Mucosa of gallbladder (tissue), 1 donor: ENCODE measurements at regions not wholly inside any gene's neighbourhood (a gene's known extent, or its start where the extent isn't known, plus 50 kb on each side); places are given as distances from the start of the nearest gene placed in this dataset.
A peak's percentile ranks its signal among the peaks of the same experiment; 100 is the strongest.

Experiments used
- DNase-seq: peaks from one replicate; pipeline ENCODE4 v3.0.0-alpha.2; 2020; ENCODE audit warnings: low spot score
- donor health status: DM: no; HTN: no; CAD: no.

- DNase-seq = no peak
These were observed 196.2 kb upstream of the HMGA2 start for GRCh38 chr12:65628061-65628460.

- no peak for DNase-seq
These were observed 193.7 kb upstream of the HMGA2 start for GRCh38 chr12:65630555-65630954.

GRCh38 chr12:65631621-65632111, 192.6 kb upstream of the HMGA2 start:
- DNase-seq = no peak

GRCh38 chr12:65632131-65632855, 192.0 kb upstream of the HMGA2 start:
- no peak for DNase-seq

GRCh38 chr12:65634061-65634460, 190.2 kb upstream of the HMGA2 start:
- DNase-seq = no peak

DNA sequence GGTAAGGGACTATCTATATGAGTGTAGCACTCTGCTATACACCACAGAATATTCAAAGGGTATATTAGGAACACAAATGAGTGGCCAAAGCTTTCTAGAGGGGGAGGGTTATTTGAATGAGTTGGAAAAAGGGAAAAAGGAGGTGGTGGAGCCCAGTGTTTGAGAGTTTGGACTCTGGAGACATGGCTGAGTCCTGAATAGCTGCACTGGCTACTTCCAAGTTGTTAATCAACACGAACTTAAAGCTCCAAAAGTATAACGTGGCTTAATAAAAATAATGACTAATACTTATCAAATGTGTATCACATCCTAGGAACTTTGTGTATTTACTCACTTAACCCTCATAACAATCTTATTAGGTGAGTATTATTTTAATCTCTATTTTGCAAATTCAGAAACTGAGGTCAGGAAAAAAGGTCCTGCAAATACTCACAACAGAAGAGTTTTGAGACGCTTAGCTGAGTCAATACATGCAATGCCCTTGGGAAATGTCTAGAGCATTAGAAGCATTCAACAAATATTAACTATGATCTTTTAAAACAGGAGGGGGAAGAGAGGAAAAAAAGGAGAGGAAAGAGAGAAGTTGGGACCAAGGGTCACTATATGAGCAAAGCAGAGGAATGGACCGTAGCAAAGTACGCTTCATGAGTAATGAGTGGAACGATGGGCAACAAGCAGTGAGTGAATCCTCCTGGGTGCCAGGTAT, 189.5 kb upstream of the HMGA2 start:
- no peak for DNase-seq

- DNase-seq = no peak
These were observed 187.8 kb upstream of the HMGA2 start for GRCh38 chr12:65636436-65636835.

GRCh38 chr12:65637150-65637549, 187.1 kb upstream of the HMGA2 start:
- DNase-seq = no peak

- no peak for DNase-seq
These were observed 186.5 kb upstream of the HMGA2 start for GRCh38 chr12:65637774-65638173.

DNA sequence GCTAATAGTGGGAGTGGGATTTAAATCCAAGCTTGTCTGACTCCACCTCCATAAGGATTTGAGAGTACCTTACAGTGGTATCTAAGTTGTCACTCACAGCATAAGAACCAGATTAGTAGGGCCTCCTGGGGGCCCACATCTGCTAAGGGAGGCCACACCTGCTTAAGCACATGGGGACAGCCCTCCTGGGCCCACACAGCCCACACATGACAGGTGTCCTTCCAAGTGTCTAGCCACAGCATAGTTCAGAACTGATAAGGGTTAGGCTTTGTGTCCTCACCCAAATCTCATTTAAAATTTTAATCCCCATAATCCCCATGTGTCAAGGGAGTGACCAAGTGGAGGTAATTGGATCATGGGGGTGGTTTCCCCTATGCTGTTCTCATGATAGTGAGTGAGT, 186.0 kb upstream of the HMGA2 start:
- DNase-seq = no peak

- no peak for DNase-seq
These were observed 183.8 kb upstream of the HMGA2 start for GRCh38 chr12:65640489-65640901.

DNA sequence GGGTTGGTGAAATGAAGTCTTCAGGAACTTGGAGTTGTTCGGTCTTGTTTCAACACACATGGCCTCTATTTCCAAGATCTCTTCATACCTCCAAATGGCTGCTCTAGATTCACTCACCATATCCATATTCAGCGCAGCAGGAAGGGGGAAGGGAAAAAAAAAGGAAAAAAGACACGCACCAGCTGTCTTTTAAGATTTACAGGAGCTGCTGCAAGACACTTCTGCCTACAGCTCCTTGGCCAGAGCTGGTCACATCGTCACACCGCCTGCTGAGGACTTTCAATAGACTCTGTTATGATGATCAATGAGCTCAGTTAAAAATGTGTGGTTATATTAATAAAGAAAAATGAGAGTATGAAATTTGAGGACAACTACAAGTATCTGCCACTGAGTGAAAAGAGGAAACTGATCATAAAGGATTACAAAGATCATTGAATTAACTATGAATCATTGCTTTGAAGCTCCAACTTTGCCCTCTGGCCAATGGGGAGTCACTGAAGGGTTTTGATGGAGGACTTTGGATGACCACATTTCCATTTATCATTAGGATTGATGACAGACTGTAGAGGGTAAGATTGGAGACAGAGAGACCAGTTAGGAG, 182.1 kb upstream of the HMGA2 start:
- DNase-seq = no peak

GRCh38 chr12:65643171-65643570, 181.1 kb upstream of the HMGA2 start:
- no peak for DNase-seq

DNA sequence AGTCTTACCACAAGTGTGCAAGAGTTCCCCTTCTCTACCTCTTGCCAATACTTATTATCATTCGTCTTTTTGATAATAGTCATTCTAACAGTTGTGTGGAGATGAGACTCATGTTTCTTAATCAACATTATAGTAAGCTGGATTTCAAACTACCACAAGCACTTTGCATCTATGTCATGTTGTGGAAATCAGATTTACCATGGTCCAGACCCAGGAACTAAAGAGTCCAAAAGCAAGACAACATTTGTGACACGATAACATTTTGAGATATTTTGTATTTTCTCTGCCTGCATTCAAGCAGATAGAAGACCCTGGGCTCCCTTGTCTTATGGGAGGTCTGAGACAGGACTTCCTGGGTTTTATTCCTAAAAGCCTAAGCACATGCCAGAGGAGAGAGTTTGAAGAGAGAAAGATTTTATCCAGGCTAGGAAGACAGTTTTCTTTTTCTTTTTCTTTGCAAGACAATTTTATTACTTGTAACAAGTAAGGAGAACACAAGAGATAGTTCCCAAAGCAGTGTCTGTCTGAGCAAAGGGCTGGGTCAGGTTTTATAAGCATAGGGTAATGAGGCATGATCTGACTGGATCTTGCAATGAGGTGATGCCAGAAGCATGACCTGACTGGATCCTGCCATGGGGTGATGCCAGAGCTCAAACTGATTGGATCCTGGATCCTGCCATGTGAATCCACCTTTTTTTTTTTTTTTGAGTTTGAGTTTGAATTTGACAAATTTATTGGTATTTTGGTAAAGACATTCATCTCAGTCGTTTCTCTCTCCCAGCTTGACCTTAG, 180.5 kb upstream of the HMGA2 start:
- no peak for DNase-seq

DNA sequence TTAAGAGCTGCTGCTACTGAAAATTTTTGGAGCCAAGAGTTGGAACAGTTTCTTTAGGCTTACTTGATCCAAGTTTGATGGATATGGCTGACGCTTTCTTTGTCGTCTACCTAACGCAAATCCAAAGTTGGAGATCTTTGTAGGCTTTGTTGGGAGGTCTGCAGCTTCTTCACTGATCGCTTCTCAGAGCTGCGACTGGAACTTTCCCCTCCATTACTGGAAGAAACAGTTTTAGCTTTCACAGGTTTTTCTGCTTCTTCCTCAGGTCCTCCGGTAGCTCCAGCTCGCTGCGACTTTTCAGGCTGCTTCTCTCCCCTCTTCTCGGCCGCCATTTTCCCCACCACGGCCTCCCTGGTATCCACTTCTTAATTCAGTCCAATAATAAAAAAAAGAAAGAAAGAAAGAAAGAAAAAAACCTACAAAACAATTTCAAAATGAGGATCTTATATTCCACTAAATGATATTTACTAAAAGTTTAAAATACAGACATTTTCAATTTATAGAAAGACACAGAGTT, 178.1 kb upstream of the HMGA2 start:
- no peak for DNase-seq

GRCh38 chr12:65647074-65647473, 177.2 kb upstream of the HMGA2 start:
- DNase-seq = no peak

DNA sequence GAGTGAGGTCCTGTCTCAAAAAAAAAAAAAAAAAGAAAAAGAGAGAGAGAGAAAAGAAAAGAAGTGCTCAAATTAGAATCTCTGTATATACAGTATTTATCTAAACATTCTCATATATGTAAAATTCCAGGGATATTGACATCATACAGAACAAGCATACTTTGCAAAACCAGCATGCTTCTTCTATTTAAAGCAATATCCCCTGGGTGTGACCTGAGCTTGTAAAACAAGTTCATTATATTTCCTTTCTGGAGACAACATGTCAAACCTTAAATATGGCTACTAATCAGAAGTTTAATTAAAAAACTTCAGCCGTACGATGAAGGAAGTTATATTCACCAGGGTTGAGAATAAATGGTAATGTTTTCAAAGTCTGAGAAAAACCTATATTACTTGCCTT, 175.8 kb upstream of the HMGA2 start:
- DNase-seq = no peak

DNA sequence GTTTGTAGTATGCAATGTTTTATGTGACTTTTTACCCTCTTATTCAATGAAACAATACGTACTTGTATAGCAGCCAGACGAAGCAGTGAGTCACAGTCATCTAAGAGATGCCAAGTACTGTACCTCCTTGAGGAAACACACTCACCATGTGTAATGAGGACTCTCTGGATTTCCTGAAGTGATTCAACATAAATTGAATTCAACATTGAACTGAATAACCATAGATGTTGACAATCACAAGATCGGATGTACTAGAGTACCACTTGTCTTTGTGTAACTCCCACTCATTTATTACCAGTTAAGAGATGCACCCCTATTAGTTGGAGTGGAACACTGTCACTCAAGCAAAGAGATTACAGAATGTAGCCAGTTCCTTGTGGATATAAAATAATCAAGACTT, 175.2 kb upstream of the HMGA2 start:
- DNase-seq = peak; percentile 54

- no peak for DNase-seq
These were observed 173.2 kb upstream of the HMGA2 start for GRCh38 chr12:65651060-65651459.

DNA sequence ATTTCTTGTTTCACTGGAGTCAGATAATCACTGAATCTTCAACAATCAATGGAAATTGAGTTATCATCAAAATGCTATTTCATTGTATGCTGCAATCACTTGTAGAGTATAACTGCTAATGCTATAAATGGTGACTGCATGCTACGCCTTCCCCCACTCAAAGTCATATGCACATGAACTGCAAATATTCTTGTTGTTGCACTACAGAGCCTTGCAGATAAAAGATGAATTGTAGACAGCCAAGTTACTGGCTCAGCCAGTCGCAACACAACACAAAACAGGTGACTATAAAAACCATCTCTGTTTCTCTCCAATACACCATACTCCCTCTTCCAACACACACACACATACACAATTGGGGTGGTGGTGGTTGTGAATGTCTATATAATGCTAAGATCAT, 171.0 kb upstream of the HMGA2 start:
- DNase-seq = no peak

DNA sequence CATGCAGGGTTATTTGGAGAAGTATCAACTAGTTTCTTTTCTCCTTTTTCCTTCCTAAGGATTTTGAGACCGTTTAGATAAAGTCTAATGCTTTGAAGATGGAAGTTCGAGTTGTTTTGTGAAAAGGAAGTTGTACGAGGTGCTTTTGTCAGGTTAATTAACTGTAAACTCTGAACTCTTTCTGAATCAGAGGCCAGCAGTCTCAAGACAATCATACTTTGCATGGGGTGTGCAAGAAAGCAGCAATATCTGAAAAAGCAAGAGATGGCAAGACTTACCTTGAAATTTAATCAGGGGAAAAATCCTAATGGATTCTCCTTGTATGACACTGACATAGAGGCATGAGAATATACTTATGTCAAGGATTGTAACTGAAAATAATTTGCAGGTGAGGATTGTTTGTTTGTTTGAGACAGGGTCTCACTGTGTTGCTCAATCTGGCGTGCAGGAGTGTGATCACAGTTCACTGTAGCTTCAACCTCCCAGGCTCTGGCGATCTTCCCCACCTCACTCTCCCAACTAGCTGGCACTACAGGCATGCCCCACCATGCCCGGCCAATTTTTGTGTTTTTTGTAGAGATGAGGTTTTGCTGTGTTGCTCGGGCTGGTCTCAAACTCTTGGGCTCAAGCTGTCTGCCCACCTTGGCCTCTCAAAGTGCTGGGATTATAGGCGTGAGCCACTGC, 170.2 kb upstream of the HMGA2 start:
- no peak for DNase-seq
